GM10266 (cell line): ENCODE measurements at regions not wholly inside any gene's neighbourhood (a gene's known extent, or its start where the extent isn't known, plus 50 kb on each side); places are given as distances from the start of the nearest gene placed in this dataset.

Source experiments
- DNase-seq: peaks from one replicate; pipeline ENCODE4 v3.0.0; 2012; ENCODE audit errors: extremely low spot score
- TF ChIP-seq, protein P1 (sequence below): IDR thresholded peaks from 2 replicates; pipeline ENCODE4 v1.5.1; 2012; ENCODE audit warnings: mild to moderate bottlenecking, low read depth; ENCODE audit not compliant: control insufficient read depth, insufficient read depth; ENCODE audit errors: missing control alignments

DNA sequence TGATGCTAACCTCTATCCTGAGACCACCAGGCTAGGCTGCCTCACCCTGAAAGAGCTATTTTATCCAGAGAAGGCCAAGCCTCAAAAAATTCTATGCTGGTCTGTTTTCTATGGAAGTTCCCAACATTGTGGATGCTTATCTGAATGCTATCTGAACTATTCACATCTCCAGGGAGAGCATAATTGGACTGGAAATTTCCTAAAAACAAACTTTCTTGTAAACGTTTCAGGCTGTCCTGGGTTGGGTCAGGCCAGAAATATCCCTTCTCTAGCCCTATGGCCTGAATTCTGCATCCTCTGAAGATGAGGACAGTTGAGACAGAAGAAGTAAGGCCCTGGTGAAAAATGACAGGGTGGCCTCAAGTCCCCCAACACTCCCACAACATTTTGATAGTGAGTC lies 706.4 kb upstream of the NR2F2 start:
- TF ChIP-seq, protein P1, sequence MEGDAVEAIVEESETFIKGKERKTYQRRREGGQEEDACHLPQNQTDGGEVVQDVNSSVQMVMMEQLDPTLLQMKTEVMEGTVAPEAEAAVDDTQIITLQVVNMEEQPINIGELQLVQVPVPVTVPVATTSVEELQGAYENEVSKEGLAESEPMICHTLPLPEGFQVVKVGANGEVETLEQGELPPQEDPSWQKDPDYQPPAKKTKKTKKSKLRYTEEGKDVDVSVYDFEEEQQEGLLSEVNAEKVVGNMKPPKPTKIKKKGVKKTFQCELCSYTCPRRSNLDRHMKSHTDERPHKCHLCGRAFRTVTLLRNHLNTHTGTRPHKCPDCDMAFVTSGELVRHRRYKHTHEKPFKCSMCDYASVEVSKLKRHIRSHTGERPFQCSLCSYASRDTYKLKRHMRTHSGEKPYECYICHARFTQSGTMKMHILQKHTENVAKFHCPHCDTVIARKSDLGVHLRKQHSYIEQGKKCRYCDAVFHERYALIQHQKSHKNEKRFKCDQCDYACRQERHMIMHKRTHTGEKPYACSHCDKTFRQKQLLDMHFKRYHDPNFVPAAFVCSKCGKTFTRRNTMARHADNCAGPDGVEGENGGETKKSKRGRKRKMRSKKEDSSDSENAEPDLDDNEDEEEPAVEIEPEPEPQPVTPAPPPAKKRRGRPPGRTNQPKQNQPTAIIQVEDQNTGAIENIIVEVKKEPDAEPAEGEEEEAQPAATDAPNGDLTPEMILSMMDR: no peak
- DNase-seq: no peak

DNA sequence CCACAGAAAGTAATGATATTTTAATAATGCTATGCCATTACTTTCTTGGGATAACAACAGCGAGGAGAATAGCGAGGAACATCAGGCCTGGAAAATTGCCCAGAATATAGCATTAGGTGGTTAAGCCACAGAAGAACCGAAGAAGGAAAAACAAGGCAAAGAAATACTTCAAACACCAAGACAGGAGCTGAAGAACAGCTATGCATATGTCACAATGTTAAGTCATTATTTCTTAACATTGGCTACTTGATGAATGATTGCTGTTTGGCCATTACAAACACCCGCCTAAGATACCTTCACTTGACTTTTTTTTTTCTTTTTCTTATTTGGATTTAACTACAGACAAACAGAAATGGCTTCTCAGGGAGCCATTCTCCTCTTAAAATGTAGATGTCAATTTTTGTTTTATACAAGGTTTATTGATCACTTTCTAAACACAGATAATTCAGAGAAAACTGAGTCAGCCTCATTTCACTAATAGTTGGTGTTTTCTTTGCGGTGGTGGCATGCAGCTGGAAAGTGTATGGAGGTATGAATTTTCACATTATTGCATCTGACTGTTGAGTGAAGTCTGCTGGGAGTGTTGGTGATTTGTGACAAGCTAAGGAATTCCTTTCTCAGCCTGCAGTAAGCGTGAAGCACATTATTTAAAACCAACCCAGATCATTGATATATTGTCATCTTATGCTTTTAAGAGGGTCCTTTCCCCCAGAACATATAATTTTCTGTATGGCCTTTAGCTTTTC lies 705.7 kb upstream of the NR2F2 start:
- TF ChIP-seq, protein P1: no peak

DNA sequence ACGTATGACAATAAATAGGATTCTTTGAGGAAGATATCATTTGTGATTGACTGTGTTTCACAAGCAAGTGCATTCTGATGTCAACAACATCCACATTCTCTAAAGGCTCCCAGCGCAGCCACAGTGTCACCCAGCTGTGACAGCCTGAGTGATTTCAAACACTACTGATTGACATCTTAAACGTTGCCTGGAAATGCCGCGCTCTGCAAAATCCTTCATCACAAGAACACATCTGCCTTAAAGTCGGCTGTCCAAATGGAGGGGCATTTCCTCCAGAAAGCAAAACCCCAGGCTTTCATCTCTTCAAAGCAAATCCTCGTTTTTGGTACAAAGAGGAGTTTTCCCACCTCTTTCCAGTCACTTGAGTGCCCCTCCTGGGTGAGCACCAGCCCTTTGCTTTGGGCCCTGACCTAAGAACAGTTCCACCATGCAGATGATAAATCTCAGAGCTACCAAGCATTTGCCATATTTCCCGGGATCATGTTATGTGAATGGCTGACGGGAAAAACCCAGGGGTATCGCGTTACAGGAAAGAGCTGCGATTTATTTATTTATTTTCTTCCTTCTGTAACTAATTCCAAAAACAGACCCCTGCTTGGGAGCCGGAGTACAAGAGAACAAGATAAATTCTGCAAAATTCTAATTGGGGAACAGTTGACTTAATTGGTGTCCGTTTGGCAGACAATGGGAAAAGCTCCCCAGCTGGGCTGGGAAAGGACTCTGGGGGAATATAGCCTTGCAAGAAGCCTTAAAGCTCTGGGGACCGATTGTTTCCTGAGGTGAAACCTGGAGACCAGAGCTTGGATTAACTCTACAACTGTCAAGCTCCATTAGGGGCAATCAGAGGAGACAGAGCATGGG lies 703.8 kb upstream of the NR2F2 start:
- no peak for DNase-seq

More for the DNA sequence above, 705.7 kb upstream of the NR2F2 start:
- no peak for DNase-seq

DNA sequence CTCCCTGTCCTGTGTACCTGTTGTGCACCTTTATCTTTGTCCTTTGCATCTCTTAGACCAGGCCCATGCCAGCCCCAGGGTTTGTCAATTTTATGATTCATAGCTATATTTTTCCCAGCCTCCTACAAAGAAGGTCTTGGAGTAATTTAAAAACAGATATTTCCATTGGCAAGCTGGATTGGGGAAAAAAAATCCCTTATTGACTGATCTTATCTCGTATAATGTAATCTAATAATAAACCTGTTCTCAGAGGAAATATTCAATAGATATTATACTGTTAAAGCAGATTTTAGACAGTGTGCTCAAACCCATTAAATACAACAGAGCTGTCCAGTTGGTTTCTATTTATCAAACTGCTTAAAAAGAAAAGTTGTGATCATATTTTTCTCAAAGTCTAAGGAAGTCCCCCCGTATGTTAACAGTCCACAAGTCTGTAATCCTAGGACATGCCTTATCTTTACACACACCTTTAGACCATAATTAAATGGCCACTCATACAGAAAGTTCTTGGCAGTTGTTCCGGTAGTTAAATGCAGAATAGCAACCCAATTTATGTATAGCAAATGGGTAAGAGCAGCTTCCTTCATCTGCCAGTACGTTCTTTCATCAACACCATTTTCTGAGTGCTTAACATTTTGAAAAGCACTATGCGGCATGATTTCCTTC lies 700.9 kb upstream of the NR2F2 start:
- TF ChIP-seq, protein P1: no peak
- DNase-seq: no peak

More for the DNA sequence above, 703.8 kb upstream of the NR2F2 start:
- TF ChIP-seq, protein P1: no peak

DNA sequence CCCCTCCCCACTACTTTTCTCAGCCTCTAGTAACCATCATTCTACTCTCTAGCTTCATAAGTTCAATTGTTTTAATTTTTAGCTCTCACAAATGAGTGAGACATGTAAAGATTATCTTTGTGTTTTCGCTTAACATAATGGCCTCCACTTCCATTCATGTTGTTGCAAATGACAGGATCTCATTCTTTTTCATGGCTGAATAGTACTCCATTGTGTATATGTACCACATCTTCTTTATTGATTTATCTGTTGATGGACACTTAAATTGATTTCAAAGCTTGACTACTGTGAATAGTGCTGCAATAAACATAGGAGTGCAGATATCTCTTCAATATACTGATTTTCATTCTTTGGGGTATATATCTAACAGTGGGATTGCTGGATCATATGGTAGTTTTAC lies 699.8 kb upstream of the NR2F2 start:
- no peak for DNase-seq
- TF ChIP-seq, protein P1: no peak

DNA sequence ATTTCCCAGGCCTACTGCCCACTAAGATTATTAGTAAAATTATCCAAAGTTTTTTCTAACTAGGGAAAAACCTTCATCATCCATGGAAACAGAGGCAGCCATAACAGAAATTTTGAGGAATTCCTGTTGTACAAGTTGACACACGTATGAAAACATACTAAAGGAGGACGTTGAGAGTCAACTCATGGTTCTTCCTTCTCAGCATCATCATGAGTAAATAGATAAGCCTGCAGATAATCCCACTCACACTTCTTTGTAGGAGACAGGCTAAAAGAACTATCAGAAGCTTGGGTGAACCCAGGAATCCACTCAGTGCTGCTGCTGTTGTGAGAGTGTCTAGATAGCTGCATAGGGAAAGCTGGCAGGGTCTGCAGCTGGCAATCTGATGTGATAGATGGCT lies 694.8 kb upstream of the NR2F2 start:
- no peak for DNase-seq
- TF ChIP-seq, protein P1: no peak
